Midbrain (tissue), 1 donor: ENCODE measurements at regions not wholly inside any gene's neighbourhood (a gene's known extent, or its start where the extent isn't known, plus 50 kb on each side); places are given as distances from the start of the nearest gene placed in this dataset.
A peak's percentile ranks its signal among the peaks of the same experiment; 100 is the strongest.
"Not testable (repeated sequence)": the region's sequence is repeated elsewhere in the genome, so short reads cannot be mapped to it uniquely, and the experiment has no call there.

Experiments used
- DNase-seq: peaks from one replicate; lab custom pipeline; 2025; lab: John Stamatoyannopoulos, UW

DNA sequence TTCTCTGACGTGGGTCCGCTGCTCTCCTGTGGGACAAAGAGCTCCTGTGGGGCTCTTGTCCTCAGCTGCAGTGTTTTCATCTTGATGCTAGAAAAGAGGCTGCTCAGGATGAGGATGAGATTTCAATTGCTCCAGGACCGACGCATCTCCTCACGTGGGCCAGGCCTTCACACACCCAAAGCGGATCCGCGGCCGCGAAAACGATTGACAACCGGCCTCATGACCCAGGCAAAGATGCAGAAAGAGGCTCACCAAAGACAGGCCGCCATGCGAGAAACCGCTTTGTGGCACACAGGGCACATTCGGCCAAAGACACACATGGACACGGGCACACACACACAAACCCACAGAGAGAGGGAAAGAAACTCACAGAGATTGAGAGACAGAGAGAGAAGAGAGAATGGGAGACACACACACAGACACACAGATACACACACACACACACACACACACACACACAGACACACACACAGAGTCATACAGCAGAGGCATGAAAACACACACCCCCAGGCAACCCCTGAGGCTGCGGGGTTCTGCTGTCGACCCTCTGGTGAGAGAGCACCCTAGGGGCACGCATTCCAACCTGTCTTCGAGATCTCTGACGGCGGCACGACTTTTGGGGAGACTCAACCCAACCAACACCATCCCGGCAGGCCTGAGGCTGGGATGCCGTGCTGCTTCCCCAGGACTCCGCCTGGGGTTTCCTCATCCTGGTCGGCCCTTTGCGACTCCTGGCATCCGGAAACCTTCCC is 168.5 kb upstream of the ZNF337 start:
- DNase-seq: not testable (repeated sequence)

DNA sequence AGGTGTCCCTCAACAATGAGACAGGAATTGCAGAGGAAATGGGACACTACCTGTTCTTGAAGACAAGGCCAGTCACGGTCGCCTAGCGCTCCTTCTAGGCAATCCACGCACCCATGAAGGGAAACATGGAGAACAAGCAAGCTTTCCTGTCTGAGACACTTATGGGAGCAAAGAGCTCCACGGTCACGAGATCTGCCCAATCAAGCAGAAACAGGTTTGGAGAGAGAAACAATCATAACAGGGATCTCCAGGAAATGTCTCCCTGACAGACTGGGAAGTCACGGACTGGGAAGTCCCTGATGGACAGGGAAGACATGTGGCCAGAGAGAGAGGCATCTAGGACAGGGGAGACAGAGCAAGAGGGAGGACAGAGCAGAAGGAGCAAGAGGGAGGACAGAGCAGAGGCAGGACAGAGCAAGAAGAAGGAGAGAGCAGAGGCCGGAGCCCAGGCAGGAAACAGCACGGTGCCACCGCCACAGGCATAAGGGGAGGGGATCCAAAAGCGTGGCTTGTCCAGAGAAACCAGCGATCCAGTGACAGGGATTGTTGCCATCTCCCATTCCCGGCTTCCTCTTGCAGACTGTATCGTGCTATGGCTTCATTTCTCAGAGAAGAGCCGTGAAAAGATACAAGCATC is 167.8 kb upstream of the ZNF337 start:
- no peak for DNase-seq

DNA sequence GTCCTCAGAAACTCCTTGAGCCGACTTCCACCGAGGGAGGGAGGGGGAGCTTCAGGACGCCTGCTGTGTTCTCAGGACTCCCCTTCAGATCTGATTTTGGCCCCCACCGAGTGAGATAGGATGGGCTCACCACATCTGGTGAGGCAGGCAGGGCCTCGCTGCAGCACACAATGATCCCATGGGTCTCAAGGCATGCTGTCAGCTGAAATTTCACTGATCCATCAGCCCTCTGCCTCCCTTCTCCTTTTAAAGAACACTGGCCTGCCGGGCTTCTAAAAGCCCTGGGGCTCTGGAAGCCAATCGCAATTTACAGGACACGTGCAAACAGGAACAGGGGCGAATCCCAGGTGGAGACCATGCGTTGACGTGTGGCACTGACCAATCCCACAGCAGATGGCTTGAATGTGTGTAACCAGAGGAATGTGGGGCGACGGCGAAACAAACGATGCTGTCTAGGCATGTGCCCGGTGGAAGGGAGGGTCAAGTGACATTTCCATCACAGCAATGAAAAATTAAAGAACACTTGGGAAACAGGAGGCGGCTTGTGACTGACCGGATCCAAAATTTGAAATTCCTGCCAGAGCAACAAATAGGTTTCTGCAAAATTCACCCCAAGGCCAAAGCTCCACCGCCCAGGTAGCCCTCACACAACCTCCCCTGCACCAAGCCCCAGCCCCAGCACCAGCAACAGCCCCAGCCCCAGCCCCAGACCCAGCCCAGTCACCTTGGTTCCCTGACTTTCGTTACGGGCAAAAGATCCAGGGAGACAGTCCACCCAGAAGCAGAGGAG is 167.1 kb upstream of the ZNF337 start:
- DNase-seq: no peak

DNA sequence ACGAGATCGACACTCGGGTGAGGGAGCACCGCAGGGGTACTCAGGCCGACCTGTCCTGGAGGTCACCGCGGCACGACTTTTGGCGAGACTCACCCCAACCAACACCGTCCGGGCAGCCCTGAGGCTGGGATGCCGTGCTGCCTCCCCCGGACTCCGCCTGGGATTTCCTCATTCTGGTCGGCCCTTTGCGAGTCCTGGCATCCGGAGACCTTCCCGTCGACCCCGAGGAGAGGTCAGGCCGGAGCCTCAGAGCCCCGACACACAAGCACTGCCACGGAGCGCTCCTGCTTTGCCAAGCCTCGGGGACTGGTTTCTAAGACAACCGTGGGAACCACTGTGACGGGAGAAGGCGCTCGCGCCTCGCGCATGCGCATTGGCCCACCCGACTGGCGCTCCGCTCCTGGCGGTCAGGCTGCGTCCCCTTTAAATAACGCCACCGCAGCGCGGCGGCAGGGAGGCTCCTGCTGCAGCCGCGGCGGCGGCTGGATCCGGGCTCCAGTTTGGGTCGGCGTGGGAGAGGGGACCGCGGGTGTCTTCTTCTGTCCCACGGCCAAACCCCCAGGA is 166.4 kb upstream of the ZNF337 start:
- peak; percentile 93 for DNase-seq

DNA sequence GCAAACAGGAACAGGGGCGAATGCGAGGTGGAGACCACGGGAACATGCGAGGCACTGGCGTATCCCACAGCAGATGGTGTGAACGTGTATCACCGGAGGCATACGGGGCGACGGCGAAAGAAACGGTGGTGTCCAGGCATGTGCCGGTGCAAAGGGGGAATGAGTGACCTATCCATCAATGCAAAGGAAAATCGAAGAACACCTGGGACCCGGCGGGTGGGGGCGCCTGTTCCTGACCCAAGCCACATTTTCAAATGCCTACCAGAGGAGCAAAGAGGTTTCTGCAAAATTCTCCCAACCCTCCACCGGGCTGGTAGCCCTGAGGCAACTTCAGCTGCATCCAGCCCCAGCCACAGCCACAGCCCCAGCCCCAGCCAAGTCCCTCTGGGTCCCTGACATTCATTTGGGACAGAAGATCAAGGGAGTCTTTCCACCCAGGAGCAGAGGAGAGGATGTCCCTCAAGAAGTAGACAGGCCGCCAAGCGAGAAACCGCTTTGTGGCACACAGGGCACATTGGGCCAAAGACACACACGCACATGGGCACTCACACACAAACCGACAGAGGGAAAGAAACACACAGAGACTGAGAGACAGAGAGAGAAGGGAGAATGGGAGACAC is 164.0 kb upstream of the ZNF337 start:
- DNase-seq: no peak

DNA sequence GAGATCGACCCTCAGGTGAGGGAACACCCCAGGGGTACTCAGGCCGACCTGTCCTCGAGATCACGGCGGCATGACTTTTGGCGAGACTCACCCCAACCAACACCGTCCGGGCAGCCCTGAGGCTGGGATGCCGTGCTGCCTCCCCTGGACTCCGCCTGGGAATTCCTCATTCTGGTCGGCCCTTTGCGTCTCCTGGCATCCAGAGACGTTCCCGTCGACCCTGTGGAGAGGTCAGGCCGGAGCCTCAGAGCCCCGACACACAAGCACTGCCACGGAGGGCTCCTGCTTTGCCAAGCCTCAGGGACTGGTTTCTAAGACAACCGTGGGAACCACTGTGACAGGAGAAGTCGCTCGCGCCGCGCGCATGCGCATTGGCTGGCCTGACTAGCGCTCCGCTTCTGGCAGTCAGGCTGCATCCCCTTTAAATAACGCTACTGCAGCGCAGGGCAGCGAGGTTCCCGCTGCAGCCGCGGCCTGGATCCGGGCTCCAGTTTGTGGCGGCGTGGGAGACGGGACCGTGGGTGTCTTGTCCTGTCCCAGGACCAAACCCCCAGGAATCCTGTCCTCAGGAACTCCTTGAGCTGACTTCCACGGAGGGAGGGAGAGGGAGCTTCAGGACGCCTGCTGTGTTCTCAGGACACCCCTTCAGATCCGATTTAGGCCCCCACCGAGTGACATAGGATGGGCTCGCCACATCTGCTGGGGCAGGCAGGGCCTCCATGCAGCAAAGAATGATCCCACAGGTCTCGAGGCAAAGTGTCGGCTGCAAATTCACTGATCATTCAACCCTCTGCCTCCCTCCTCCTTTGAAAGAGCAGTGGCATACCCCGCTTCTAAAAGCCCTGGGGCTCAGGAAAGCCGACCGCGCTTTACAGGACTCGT is 163.2 kb upstream of the ZNF337 start:
- peak; percentile 90 for DNase-seq

DNA sequence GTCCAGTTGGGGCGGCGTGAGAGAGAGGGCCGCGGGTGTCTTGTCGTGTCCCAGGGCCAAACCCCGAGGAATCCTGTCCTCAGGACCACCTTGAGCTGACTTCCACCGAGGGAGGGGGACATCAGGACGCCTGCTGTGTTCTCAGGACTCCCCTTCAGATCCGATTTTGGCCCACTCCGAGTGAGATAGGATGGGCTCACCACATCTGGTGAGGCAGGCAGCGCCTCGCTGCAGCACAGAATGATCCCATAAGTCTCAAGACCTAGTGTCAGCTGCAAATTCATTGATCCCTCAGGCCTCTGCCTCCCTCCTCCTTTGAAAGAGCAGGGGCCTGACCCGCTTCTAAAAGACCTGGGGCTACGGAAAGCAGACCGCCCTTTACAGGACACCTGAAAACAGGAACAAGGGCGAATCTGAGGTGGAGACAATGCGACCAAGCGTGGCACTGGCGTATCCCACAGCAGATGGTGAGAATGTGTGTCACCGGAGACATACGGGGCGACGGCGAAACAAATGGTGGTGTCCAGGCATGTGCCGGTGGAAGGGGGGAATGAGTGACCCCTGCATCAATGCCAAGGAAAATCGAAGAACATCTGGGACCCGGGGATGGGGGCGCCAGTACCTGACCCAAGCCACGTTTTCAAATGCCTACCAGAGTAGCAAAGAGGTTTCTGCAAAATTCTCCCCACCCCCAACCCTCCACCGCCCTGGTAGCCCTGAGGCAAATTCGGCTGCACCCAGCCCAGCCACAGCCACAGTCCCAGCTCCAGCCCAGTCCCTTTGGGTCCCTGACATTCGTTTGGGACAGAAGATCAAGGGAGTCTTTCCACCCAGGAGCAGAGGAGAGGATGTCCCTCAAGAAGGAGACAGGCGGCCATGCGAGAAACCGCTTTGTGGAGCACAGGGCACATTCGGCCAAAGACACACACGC is 162.1 kb upstream of the ZNF337 start:
- no peak for DNase-seq

DNA sequence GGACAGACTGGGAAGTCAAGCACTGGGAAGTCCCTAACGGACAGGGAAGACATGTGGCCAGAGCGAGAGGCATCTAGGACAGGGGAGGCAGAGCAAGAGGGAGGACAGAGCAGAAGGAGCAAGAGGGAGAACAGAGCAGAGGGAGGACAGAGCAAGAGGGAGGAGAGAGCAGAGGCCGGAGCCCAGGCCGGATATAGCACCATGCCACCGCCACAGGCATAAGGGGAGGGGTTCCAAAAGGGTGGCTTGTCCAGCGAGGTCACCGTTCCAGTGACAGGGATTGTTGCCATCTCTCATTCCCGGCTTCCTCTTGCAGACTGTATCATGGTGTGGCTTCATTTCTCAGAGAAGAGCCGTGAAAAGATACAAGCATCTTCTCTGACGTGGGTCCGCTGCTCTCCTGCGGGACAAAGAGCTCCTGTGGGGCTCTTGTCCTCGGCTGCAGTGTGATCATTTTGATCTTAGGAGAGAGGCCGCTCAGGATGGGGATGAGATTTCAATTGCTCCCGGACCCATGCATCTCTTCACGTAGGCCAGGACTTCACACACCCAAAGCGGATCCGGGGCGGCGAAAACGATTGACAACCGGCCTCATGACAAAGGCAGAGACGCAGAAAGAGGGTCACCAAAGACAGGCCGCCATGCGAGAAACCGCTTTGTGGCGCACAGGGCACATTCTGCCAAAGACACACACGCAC is 160.6 kb upstream of the ZNF337 start:
- not testable (repeated sequence) for DNase-seq

DNA sequence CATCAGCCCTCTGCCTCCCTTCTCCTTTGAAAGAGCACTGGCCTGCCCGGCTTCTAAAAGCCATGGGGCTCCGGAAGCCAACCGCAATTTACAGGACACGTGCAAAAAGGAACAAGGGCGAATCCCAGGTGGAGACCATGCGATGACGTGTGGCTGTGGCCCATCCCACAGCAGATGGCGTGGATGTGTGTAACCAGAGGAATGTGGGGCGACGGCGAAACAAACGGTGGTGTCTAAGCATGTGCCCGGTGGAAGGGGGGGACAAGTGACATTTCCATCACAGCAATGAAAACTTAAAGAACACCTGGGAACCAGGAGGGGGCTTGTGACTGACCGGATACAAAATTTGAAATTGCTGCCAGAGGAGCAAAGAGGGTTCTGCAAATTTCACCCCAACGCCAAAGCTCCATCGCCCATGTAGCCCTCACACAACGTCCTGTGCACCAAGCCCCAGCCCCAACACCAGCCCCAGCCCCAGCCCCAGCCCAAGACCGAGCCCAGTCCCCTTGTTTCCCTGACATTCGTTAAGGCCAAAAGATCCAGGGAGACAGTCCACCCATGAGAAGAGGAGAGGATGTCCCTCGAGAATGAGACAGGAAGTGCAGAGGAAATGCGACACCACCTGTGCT is 159.7 kb upstream of the ZNF337 start:
- DNase-seq: no peak

DNA sequence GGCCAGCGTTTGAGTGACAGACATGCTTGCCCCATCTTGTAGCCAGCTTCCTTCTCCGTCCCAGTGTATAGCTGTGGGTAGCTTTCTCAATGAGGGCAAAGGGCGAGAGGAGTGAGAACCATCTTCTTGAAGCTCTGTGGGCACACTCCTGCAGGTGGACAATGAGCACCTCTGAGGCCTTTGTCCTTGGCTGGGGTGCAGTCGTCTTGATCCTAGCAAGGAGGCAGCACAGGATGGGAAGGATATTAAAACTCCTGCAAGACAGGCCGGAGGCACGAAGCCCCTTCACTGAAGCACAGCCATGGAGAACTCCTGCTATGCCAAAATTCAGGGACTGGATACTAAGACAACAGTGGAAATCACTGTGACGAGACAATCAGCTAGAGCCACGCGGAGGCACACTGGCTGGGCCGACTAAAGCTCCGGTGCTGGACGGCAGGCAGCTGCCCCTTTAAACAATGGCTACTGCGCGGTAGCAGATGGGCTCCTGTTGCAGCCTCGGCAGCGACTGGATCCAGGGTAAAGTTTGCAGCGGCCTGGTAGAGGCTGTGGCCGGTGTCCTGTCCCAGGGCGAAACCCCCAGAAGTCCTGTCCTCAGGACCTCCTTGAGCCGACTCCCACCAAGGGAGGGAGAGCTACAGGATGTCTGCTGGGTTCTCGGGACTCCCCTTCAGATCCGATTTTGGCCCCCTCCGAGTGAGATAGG is 159.0 kb upstream of the ZNF337 start:
- not testable (repeated sequence) for DNase-seq

DNA sequence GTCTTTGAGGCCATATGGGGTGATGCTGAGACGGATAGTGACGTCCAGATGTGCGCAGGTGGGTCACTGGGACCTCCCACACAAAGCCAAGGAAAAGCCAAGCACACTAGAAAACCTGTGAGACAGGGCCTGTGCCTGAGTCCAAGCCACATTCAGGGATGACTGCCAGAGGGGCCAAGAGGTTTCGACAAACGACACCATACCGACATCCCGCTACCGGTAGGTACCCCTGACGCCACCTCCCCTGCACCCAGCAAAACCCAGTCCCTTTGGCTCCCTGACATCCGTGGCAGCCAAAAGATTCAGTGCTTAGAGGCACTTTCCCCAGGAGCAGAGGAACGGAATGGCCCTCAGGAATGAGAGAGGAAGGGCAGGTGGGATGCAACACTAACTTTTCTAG is 158.0 kb upstream of the ZNF337 start:
- DNase-seq: not testable (repeated sequence)

DNA sequence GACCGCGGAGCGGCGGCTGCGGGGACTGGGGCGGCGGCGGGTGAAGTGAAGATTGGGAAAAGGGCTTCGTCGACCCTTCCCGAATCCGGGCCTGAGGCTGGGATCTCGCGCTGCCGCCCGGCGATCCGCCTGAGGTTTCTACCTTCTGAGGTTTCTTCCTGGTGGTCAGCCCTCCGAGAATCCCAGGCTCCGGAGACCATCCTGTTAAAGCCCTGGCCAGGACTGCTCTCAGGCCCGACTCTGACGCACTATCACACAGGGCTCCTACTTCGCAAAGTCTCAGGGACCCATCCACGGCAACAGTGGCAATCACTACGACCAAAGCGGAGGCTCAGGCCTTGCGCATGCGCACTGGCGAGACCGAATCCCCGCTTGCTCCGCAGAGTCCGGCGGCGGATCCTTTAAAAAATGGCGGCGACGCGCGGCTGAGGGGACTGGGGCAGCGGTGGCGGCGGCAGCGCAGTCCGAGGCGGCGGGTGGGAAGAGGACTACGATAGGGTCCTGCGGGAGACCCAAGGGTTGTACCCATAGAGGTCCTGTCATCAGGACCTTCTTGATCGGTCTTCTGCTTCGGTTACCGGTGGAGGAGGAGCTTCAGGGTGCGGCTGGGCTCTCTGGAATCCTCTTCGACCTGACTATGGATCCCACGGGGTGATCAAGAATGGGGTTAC is 157.2 kb upstream of the ZNF337 start:
- DNase-seq: peak; percentile 83

DNA sequence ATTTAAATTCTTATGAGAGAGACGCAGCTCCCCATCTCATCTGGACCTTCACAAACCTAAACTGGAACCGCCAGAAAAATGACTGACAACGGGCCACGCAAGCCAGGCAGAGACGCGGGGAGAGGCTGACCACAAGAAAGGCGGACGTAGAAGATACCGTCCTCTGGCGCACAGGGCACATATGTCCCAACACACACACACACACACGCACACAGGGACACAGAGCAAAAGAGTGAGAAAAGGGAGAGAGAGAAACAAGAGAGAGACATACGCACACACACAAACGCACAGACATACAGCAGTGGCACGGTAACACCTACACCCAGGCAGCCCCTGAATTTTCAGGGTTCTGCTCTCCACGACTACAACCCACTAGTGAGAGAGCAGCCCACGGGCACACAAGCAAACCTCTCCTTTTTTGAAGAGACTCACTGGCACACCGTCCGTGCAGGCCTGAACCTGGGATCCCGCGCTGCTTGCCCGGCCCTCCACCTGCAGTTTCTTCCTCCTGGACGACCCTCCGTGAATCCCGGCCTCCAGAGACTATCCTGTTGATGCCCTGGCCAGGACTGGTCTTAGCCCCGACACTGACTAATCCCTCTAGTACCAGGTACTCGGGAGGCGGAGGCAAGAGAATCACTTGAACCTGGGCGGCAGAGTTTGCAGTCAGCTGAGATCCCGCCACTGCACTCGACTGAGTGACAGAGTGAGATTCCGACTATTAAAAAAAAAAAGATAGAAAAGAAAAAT is 156.5 kb upstream of the ZNF337 start:
- not testable (repeated sequence) for DNase-seq

DNA sequence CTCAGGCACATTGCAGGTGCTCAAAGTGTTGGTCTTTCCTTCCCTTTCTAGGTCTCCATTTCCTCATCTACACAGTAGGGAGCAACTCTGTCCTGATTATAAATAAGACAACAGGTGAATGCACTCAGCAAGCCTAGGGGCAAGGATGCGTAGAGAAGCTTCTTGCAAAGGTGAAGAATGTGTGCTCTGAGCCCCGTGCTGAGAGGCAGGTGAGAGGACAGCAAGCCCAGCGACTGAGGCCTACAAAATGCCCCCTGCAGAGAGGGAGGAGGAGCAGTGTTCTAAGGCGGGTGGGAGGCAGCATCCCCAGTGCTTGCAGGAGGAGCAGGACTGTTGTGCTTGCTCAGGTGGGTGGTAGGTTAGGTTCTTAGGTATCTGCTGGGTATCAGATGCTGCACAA is 153.5 kb upstream of the ZNF337 start:
- not testable (repeated sequence) for DNase-seq

DNA sequence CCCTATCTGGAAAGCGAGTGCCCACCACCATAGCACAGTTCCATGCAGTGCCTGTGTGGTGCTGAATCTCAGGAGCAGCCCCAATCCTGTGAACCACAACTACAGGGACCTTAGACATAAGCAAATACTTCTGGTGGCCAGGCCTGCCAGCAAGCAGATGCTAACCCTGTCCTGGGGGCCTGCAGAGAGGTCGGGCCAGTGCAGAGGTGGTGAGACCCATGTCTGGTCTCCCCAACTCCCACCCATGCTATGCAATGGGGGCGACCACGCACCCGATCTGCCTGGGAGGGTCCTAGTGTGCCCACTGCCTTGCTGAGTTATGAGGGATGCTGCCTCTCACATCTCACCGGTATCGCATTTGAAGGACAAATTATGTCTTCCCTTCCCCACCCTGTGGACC is 151.6 kb upstream of the ZNF337 start:
- DNase-seq: no peak

DNA sequence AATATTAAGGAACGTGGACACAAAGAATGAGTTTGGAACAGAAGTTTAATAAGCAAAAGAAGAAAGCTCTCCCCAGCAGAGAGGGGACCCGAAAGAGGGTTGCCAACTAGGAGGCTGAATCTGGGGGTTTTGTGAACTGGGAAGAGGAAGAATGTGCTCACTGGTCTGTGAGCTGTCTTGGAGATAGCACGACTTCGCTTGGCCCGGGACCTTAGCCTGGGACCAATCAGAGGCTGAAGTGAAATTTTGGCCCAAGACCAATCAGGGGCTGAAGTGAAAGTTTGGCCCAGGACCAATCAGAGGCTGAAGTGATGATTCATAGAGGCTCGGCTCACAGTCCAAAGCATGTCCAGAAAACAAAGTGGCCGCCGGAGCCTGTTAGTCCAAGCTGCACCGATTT is 148.0 kb upstream of the ZNF337 start:
- DNase-seq: not testable (repeated sequence)

DNA sequence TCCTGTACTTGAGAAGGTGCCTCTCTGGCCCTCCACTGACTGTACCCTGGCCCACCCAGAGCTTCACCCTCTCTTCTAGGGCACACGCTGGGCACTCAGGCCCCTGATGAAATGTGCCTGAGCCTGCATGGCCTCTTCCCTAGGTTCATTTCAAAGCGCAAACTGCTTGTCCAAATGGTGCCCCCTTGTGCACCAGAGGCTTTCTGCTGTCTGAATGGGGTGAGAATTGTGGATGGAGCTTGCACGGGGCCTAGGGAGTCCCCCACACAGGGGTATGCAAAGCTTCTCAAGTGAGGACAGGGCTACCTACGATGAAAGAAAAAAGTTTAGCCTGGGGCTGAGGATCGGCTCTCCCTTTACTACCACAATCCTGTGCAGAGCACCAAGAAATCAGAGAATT is 116.9 kb upstream of the ZNF337 start:
- DNase-seq: not testable (repeated sequence)
